Retinal pigment epithelial cell (primary cell): ENCODE measurements at regions not wholly inside any gene's neighbourhood (a gene's known extent, or its start where the extent isn't known, plus 50 kb on each side); places are given as distances from the start of the nearest gene placed in this dataset.

Experiments
- DNase-seq: peaks from one replicate; pipeline ENCODE4 v3.0.0-alpha.2; 2010; ENCODE audit warnings: low read depth
- H3K4me3 ChIP-seq: 2 replicates; pipeline ENCODE4 v1.5.1; 2011; ENCODE audit warnings: mild to moderate bottlenecking, low read length, control low read depth, moderate library complexity
- TF ChIP-seq, protein P1 (sequence below): conservative IDR thresholded peaks from 2 replicates; pipeline ENCODE4 v1.5.1; 2011; ENCODE audit warnings: low read depth, low read length, control low read depth, inconsistent platforms

DNA sequence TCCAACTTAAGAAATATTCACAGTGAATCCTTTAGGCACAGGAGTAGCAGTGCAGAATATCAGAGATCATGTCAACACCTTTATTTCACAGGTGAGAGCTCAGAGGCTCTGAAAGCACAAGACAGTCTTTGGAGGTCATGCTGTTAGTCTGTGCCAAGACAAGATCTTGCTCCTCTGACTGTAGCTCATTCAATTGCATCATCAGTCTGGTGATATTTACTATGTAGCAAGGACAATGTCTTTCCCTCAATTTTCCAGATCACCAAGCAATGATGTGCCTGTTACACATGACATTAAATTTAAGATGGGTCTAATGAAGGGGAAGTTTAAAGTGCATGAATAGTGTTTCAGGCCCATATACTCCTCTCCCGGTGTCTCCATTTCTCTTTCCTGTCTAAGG lies 277.5 kb downstream of the IL15 start:
- DNase-seq: no peak
- TF ChIP-seq, protein P1, sequence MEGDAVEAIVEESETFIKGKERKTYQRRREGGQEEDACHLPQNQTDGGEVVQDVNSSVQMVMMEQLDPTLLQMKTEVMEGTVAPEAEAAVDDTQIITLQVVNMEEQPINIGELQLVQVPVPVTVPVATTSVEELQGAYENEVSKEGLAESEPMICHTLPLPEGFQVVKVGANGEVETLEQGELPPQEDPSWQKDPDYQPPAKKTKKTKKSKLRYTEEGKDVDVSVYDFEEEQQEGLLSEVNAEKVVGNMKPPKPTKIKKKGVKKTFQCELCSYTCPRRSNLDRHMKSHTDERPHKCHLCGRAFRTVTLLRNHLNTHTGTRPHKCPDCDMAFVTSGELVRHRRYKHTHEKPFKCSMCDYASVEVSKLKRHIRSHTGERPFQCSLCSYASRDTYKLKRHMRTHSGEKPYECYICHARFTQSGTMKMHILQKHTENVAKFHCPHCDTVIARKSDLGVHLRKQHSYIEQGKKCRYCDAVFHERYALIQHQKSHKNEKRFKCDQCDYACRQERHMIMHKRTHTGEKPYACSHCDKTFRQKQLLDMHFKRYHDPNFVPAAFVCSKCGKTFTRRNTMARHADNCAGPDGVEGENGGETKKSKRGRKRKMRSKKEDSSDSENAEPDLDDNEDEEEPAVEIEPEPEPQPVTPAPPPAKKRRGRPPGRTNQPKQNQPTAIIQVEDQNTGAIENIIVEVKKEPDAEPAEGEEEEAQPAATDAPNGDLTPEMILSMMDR: no peak

GRCh38 chr4:141914746-141915145 lies 278.4 kb downstream of the IL15 start:
- no peak for DNase-seq
- no peak overlapping the region for H3K4me3 ChIP-seq
- TF ChIP-seq, protein P1: no peak

More for the DNA sequence above, 277.5 kb downstream of the IL15 start:
- no peak overlapping the region for H3K4me3 ChIP-seq

- no peak overlapping the region for H3K4me3 ChIP-seq
- TF ChIP-seq, protein P1: no peak
- no peak for DNase-seq
Measured at GRCh38 chr4:141919649-141920048, 283.3 kb downstream of the IL15 start.

GRCh38 chr4:141921293-141921692 lies 284.9 kb downstream of the IL15 start:
- TF ChIP-seq, protein P1: no peak
- no peak overlapping the region for H3K4me3 ChIP-seq
- DNase-seq: peak; percentile 50

GRCh38 chr4:141922236-141922635 lies 285.9 kb downstream of the IL15 start:
- TF ChIP-seq, protein P1: no peak
- no peak for DNase-seq

DNA sequence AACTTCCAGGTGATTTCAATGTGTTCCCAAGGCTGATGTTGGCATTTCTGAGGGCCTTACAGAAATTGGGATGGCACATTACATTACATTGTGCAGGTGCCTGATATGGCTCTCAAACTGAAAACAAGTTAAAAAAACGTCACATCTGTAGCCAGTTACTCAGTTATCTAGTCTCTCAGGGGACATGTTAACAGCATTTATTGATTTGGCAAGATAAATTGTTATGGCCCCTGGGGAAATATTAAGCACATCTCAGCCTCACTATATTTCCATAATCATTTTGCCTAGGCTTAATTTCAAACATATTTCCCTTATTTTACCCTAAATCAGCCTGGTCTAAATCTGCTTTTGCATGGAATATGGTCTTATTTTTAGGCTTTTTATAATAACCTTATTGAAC lies 290.0 kb downstream of the IL15 start:
- DNase-seq: no peak
- TF ChIP-seq, protein P1: no peak
- no peak overlapping the region for H3K4me3 ChIP-seq

More at GRCh38 chr4:141922236-141922635, 285.9 kb downstream of the IL15 start:
- H3K4me3 ChIP-seq: no peak overlapping the region

DNA sequence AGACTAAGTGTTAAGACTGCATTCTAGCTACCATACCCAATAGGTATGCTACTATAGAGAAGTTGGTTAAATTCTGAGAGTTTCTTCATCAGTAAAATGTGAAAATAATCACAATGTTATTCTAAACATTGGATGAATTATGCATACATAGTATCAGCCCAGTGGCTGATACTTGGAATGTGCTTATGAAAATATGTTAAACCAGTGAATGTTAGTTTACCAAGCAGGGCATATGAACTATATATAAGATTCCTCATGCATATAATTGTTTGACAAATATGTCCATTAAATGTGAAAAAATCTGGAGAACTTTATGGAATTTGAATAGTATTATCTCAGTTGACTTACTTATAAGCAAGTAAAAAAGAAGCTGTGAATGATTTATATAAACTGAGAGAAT lies 296.1 kb downstream of the IL15 start:
- H3K4me3 ChIP-seq: no peak overlapping the region
- no peak for DNase-seq
- TF ChIP-seq, protein P1: no peak
